GM18502 (cell line): ENCODE measurements at regions not wholly inside any gene's neighbourhood (a gene's known extent, or its start where the extent isn't known, plus 50 kb on each side); places are given as distances from the start of the nearest gene placed in this dataset.
"Not testable (repeated sequence)": the region's sequence is repeated elsewhere in the genome, so short reads cannot be mapped to it uniquely, and the experiment has no call there.

ENCODE experiments used
- ATAC-seq: cut with Tn5 transposase; IDR thresholded peaks from one replicate; pipeline ENCODE4 v1.9.1; 2021; ENCODE audit warnings: mild to moderate bottlenecking; ENCODE audit not compliant: unreplicated experiment, poor library complexity

DNA sequence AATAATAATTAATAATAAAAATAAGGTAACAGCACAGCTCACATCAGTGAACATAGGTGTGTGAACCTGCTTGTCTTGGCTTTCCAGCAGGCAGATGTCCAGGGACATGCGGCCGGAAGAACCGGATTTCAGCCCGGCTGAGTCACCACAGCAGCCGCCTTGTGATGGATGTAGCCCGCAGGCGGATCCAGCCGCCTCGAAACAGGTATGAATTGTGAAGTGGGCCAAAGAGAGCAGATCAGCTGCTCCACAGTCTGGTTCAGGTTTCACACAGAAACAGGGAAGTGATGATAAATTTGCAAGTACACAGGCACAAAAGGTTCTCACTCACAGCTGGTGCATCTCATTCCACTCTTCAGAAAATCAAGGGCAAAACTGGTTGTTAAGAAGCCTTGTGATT, 55.1 kb downstream of the ID4 start:
- ATAC-seq: no peak

- no peak for ATAC-seq
These were observed 58.9 kb downstream of the ID4 start for GRCh38 chr6:19895866-19896692.

DNA sequence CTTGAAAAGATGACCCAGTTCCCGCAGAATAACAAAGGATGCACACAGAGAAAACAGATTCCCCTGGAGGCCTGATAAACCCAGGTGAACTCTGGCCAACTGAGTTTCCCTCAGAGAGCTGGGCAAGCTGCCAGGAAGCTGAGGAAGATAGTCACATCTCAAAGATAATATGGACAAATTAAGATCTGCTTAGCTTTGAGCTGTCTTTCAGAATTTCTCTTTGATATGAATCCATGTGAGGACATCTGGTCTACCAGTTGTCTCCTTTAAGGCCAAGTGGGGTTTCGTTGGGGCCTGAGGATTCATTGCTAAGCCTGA, 59.5 kb downstream of the ID4 start:
- ATAC-seq: no peak

GRCh38 chr6:19898141-19898740, 61.1 kb downstream of the ID4 start:
- ATAC-seq: no peak

DNA sequence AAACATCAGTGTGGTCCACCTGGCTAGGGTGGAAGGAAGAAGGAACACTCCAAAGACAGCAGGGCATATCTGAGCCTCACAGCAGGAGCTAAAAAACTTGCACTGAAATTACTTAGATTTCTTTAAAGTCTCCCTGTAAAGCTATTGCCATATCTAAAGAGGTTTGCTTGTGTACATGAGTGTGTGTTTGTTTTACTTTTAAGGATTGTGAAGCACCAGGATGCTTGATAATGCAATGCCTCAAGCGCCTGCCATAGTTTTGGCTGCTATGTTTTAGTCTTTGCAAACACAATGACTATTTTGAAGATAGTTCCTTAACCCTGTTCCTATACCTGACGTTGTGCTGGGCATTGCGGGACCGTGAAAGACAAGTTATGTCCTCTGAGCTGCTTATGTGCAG, 65.0 kb downstream of the ID4 start:
- ATAC-seq: no peak

DNA sequence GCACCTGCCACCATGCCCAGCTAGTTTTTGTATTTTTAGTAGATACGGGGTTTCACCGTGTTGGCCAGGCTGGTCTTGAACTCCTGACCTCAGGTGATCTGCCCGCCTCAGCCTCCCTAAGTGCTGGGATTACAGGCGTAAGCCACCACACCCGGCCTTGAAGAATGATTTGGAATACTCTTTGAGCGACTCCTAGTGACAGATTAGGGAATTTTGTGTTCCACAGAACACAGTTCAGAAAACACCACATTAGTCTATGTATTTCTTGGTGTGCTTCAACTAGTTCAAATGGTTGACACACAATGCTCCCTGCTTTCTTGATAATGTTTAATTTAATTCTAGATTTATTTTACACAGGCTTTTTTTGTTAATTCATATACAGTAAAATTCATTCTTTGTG, 67.2 kb downstream of the ID4 start:
- ATAC-seq: not testable (repeated sequence)

- no peak for ATAC-seq
These were observed 68.4 kb downstream of the ID4 start for GRCh38 chr6:19905584-19905983.

GRCh38 chr6:19906171-19906570, 69.0 kb downstream of the ID4 start:
- no peak for ATAC-seq

- no peak for ATAC-seq
These were observed 74.1 kb downstream of the ID4 start for GRCh38 chr6:19911223-19911622.

- no peak for ATAC-seq
These were observed 81.3 kb downstream of the ID4 start for GRCh38 chr6:19918436-19918835.

- no peak for ATAC-seq
These were observed 84.6 kb downstream of the ID4 start for GRCh38 chr6:19921786-19922185.

DNA sequence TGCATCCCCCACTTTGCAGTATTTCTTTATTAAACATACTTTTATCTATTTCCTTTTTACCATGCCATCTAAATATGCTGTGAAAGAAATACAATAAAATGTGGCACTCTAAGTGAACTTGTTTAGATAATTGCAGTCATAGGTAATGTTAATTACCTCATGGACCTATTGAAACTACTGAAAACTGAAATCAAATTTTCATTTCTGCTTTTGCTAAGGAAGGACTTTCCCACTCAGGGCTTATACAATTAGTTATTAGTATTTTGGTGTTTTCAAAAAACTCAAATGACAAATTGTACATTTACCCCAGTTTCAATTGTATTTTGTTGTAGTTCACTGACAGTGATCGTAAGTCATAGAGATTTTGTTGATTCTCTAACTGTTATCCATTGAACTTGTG, 88.4 kb downstream of the ID4 start:
- ATAC-seq: peak; percentile 75

- no peak for ATAC-seq
These were observed 91.3 kb downstream of the ID4 start for GRCh38 chr6:19928461-19928860.

DNA sequence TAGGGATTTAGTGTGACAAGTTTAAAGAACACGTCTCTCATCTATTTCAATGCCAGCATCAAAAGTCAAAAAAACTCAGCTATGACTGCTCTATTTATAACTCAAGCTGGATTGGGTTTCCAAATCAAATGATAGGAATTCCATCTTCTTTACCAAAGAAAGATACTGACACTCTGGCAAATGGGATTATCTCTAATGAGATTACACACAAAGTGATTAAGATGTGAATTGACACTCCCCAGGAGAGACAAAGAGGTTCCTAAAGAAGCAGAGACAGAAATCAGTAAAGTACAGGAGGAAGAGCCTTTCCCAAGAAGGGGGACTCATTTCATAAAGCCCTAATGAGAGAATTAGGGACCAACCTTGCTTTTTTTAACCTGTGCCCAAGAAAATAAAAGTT, 92.1 kb downstream of the ID4 start:
- ATAC-seq: no peak

GRCh38 chr6:19934996-19935591, 97.9 kb downstream of the ID4 start:
- ATAC-seq: no peak

GRCh38 chr6:19939321-19939720, 102.2 kb downstream of the ID4 start:
- ATAC-seq: not testable (repeated sequence)

GRCh38 chr6:19939926-19940325, 102.8 kb downstream of the ID4 start:
- not testable (repeated sequence) for ATAC-seq

- no peak for ATAC-seq
These were observed 105.9 kb downstream of the ID4 start for GRCh38 chr6:19943042-19943441.

DNA sequence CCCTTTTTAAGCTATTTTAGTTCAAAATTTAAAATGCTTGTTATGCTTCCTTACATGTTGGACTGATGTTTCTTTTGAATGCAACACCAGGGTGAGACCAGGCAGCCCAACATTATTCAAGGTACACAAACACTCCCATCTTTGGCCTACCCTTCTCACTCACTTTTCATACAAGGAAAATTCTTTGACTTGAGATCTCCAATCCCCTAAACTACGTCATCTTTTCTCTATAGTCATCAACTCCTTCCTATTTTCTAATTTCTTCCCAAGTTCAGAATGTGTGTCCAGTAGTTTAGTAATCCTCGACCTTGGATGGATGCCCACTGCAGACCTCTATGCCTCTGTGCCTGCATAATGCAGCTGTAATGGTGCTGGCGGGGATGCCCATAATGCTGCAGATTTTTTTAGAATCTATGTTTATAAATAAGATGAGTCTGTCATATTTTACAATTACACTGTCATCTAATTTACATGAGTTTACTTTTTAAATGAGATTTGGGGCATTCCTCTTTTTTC, 108.7 kb downstream of the ID4 start:
- ATAC-seq: no peak

DNA sequence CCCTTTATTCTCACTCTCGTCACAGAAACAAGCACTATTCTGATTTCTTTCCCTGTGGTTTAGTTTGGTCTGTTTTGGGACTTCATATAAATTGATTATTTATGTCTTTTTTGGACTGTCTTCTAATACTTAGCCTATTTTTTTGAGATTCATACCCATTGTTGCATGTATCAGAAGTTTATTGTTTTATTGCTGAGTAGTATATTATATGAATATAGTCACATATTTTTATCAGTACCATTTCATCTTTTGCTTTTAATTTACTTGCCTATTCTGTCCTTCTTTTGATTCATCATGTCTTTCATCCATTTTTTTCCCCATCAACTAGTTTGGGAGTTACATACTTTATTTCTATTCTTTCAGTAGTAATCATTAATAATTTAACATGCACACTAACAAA, 112.0 kb downstream of the ID4 start:
- no peak for ATAC-seq

DNA sequence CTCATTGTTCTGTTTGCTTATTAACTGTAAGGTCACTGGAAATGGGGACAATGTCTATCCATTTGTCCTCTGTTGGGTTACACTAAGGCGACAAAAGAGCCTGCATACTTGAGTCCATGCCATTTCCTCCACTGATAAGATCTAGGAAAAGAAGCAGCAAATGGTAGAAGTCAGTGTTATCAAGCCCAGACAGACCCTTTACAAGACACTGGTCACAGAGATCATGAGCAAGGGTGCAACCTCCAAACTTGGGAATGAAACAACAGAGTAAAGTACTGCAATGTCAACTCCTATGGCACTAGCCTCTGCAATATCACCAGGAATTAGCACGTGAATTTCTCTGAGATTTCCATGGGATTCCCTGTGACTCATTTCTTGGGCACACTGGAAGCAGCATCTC, 126.9 kb downstream of the ID4 start:
- ATAC-seq: no peak

DNA sequence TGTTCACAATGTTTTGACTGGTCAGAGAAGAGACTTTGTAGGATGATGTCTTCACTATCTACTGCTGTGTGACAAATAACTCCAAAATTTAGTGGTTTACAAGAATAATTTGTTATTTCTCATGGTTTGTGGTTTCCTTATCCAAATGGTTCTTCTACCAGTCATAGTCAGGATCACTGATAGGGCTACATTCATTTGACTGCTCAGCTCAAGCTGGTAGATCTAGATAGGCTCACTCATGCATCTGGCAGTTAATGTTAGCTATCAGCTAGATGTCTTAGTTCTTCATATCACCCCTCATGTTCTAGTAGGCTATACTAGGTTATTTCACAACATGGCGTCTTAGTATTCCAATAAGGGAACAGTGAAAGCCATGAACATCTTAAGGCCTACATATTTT, 131.0 kb downstream of the ID4 start:
- ATAC-seq: no peak
